Fibroblast of pulmonary artery (primary cell): ENCODE measurements at regions not wholly inside any gene's neighbourhood (a gene's known extent, or its start where the extent isn't known, plus 50 kb on each side); places are given as distances from the start of the nearest gene placed in this dataset.
"Not testable (repeated sequence)": the region's sequence is repeated elsewhere in the genome, so short reads cannot be mapped to it uniquely, and the experiment has no call there.

Experiments used
- DNase-seq: peaks from one replicate; pipeline ENCODE4 v3.0.0-alpha.2; 2010; ENCODE audit warnings: low read depth
- H3K4me3 ChIP-seq: replicated peaks from 2 replicates; pipeline ENCODE4 v1.5.1; 2011; ENCODE audit warnings: low read depth, mild to moderate bottlenecking, control low read depth, low read length, moderate library complexity
- TF ChIP-seq, protein P1 (sequence below): IDR thresholded peaks from 2 replicates; pipeline ENCODE4 v1.5.1; 2011; ENCODE audit warnings: mild to moderate bottlenecking, control low read depth, low read length, inconsistent platforms; ENCODE audit errors: missing control alignments

DNA sequence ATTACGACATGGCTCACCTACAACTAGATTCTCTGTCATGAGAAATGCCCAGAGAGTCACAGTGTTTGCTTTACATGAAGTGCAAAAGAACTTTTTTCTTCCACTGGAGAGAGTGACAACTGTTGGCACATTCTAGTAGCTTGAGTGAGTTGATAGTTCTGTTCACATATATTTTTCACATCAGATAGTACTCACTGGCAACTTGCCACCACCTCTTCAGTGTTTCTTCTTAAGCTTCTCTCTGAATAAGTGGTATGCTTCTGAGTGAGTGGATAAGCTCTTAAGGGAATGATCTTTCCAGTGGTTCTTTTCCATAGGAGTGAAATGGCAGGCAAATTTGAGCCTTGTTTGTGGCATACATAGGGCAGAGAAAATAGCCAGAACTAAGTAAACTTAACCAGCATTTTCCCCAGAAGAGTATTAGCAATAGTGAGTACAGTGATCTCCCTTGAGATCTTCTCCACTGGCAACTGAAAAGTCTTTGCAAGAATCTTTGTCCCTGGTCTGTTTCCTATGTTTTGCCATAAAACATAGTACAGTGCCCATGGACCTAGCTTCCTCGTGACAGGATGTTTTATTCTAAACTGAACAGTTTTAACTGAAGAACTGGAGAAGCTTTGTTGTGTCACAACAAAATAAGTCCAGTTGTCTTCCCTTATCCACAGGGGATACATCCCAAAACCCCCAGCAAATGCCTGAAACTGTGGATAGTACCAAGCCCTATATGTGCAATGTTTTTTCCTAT is 125.4 kb upstream of the CDK13 start:
- TF ChIP-seq, protein P1, sequence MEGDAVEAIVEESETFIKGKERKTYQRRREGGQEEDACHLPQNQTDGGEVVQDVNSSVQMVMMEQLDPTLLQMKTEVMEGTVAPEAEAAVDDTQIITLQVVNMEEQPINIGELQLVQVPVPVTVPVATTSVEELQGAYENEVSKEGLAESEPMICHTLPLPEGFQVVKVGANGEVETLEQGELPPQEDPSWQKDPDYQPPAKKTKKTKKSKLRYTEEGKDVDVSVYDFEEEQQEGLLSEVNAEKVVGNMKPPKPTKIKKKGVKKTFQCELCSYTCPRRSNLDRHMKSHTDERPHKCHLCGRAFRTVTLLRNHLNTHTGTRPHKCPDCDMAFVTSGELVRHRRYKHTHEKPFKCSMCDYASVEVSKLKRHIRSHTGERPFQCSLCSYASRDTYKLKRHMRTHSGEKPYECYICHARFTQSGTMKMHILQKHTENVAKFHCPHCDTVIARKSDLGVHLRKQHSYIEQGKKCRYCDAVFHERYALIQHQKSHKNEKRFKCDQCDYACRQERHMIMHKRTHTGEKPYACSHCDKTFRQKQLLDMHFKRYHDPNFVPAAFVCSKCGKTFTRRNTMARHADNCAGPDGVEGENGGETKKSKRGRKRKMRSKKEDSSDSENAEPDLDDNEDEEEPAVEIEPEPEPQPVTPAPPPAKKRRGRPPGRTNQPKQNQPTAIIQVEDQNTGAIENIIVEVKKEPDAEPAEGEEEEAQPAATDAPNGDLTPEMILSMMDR = no peak
- H3K4me3 ChIP-seq = no peak overlapping the region
- no peak for DNase-seq

DNA sequence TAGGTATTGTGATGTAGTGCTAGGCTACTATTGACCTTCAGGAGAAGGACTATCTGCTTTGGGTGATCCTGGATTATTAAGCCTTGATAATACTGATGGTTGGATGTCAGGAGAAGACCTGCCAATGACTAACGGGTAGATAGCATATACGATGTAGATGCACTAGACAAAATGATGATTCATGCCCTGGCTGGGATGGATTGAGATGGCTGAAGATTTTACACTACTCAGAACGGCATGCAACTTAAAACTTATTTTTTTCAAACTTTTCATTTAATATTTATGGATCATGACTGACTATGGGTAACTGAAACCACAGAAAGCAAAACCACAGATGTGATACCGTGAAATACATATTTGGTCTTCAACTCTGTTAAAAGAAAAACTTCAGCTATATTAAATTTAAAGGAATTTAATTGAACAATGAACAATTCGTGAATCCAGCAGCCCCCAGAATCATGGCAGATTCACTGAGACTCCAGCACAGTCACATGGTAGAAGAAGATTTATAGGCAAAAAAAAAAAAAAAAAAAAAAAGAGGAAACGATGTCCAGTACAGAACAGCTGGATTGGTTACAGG is 124.6 kb upstream of the CDK13 start:
- DNase-seq = no peak
- no peak overlapping the region for H3K4me3 ChIP-seq
- TF ChIP-seq, protein P1 = no peak

DNA sequence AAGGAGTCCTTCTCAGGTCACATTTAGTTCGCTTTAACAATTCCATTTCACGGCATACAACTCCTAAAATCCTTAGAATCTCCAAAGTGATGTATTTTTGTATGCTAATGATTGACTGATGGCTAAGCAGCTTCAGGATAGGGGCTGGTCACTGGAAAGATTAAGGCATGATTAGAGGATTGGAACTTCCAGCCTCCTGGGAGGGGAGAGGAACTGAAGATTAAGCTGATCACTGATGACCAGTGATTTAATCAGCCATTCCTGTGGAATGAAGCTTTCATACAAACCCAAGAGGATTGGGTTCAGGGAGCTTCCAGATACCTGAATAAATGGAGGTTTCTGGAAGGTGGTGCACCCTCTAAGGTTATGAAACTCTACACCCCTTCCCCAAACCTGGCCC is 123.9 kb upstream of the CDK13 start:
- TF ChIP-seq, protein P1 = no peak
- DNase-seq = no peak
- H3K4me3 ChIP-seq = no peak overlapping the region

GRCh38 chr7:39827571-39827970 is 122.5 kb upstream of the CDK13 start:
- H3K4me3 ChIP-seq = no peak overlapping the region
- no peak for DNase-seq
- TF ChIP-seq, protein P1 = no peak

- TF ChIP-seq, protein P1 = no peak
- H3K4me3 ChIP-seq = no peak overlapping the region
- no peak for DNase-seq
Observed at GRCh38 chr7:39829028-39829427, 121.0 kb upstream of the CDK13 start.

GRCh38 chr7:39832519-39833085 is 117.5 kb upstream of the CDK13 start:
- H3K4me3 ChIP-seq = no peak overlapping the region
- DNase-seq = no peak
- TF ChIP-seq, protein P1 = no peak

GRCh38 chr7:39833180-39833799 is 116.8 kb upstream of the CDK13 start:
- peak; percentile 30 for DNase-seq
- peak overlapping the region; percentile 36 for H3K4me3 ChIP-seq

GRCh38 chr7:39833865-39834634 is 116.0 kb upstream of the CDK13 start:
- not testable (repeated sequence) for H3K4me3 ChIP-seq, DNase-seq
